ENCODE measurements at regions not wholly inside any gene's neighbourhood (a gene's known extent, or its start where the extent isn't known, plus 50 kb on each side); places are given as distances from the start of the nearest gene placed in this dataset.
"Not testable (repeated sequence)": the region's sequence is repeated elsewhere in the genome, so short reads cannot be mapped to it uniquely, and the experiment has no call there.

DNA sequence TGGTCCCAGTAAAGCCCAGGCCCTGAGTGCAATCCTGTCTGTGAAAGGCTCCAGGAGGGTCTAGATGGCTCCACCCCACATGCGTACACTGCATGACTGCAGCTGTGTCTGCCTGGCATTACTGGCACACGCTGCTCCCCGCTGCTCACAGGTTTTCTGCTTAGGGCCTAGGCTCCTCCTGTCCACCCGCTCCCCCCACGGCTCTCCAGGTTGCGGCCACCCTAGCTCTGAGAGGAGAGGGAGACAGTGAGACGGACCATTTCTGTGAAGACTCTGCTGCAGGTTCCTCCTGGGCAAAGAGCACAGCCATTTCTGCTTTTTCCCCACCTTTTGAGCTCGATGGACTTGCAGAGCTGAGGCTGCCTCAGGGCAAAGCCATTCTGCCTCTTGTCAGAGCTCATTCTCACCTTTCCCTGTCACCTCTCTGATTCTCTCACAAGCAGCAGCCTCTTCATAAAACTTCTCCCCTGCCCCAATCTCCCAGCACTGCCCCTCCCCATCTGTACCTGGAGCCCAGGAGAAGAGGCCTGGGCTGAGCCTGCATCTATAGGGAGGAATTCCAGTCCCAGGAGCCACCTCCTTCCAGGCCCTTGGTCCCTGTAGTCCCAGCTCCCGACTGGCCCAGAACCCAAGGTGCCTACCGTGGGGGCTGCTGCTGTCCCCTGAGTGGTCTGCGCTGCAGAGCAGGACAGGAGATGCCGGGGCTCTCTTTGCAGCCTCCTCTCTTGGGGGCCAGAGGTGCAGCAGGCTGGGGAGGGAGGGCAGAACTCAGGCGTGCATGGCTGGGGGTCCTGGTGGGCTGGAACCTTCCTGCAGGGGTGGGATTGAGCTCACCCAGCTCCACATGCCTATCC is 433.7 kb upstream of the B3GAT1 start:
- no peak for DNase-seq (ENCODE audit: low spot score)

DNA sequence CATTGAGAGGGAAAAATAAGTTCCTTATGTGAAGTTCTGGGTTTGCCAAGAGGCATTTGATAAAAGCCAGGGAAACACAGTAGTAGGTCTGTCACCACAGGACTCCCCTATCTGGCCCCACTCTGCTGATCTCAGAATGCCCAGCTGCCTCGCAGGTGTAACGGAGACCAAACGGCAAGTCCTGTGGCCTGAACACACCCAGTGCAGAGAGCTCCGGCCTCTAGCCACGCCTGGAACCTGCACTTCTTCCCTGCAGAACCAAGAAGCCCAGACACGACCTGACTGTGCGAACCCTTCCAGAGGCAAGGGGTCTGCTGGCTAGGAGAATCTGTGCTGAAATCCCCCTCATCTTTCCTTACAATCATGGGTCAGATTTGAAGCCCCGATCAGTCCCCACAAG is 432.8 kb upstream of the B3GAT1 start:
- DNase-seq (ENCODE audit: low spot score), result no peak

DNA sequence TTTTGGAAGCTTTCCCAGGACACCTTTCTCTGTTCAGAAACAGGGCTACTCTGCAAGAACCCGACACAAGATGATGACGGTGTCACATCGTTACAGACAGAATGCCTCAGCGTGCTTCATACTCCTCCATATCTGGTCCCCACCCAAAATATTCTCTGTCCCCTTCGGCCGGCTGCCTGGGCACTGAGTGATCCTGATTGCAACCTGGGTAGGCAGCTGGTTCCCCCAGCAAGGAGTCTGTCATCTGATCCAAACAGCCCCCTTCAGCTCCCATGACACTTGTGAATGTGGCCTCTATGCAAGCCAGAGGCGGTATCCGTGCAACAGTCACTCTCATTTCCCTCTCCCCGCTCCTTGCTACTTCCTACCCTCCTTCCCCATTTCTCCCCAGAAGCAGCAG is 431.7 kb upstream of the B3GAT1 start:
- no peak for DNase-seq (ENCODE audit: low spot score)

DNA sequence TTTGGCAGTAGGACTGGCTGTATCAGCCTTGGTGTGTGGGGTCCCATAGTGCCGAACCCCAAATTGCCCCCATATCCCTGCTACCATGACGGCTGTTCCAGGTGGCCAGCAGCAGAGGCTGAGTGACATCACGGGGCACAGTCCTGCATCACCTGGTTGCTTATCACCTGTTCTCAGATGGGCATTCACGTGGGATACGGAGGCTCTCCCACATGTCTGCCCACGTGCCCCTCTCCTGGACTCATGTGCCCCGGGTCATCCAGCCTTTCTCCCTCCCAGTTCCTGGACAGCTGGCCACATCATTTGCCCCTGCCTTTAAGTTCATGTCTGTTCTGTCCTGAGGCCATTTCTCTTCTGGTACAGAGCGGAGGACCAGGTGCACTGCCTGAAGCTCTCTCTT is 431.0 kb upstream of the B3GAT1 start:
- no peak for DNase-seq (ENCODE audit: low spot score)

DNA sequence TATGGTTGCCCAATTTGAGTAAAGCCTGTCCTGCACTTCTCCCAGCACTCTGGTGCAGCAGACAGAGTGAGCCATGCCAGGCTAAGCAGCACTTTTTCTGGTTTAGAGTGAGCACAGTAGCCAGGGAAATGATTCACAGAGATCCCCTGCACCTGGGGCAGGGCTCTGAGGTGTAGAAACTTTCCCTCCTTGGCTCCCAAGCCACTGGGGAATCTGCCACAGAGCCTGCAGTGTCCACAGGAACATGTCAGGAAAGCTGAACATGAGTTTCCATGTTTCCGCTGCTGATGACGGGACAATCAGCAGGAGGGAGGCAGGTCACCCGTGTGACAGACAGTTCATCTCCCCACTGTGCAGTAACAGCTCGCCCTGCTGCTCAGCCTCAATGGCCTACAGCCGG is 429.9 kb upstream of the B3GAT1 start:
- no peak for DNase-seq (ENCODE audit: low spot score)

DNA sequence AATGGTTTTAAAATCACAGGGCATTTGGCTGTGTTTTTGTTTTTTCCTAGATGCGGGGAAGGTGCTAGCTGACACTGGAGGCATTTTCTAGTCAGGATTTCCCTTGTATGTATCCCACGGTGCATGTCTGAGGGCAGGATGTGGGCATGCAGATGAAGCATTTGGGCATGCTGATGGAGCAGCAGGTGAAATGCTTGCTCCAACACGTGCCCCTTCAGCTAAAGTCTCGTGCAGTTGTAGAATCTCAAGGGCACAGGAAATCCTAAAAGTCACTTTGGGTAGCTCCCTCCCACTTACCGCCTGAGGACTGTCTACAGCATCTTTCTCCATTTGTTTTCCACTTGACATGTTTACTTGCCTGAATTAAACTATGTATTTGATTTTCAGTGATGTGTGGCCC is 429.4 kb upstream of the B3GAT1 start:
- DNase-seq (ENCODE audit: low spot score), result no peak

DNA sequence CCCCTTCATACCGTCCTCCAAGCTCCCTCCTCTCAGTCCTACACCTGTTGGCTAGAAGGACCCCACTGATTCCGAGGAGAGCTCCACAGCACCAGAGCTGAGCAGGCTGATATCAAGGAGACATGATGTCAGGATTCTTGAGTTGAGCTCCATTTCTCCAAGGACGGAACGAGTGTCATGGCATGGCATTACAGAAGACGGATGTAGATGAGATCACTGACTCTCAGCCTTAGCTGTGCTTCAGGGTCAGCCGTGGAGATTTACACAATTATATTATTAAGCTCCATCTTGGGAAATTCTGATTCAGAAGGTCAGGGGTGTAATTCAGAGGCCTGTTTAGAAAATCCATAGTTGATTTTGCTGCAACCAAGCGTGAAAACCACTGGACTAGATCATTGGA is 428.9 kb upstream of the B3GAT1 start:
- DNase-seq (ENCODE audit: low spot score), result no peak

DNA sequence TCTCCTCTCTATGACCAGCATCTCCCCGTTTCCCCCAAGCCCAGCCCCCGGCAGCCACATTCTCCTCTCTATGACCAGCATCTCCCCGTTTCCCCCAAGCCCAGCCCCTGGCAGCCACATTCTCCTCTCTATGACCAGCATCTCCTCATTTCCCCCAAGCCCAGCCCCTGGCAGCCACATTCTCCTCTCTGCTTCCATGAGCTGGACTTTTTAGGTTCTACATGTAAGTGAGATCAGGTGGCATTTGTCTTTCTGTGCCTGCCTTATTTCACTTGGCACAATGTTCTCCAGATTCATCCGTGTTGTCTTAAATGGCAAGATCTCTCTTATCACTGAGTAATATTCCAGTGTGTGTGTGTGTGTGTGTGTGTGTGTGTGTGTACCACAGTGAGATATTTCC is 428.1 kb upstream of the B3GAT1 start:
- DNase-seq (ENCODE audit: low spot score), result not testable (repeated sequence)

DNA sequence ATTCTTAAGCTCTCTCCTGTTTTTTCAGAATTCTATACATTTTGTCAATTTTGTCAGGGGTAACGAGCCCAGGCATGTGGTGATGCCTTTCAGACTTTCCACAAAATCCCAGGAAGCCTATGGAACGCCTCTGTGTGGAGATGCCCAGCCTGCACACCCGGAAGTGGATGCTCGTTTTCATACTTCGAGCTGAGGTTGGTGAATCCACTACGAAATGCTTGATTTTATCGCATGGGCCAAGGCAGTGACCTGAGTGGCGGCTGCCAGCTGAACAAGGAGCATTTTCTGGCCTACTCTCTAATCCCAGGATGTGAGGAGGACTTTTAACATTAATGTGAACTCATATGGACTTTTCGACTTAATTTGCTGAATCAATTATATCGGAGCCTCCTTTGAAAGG is 426.7 kb upstream of the B3GAT1 start:
- no peak for DNase-seq (ENCODE audit: low spot score)

DNA sequence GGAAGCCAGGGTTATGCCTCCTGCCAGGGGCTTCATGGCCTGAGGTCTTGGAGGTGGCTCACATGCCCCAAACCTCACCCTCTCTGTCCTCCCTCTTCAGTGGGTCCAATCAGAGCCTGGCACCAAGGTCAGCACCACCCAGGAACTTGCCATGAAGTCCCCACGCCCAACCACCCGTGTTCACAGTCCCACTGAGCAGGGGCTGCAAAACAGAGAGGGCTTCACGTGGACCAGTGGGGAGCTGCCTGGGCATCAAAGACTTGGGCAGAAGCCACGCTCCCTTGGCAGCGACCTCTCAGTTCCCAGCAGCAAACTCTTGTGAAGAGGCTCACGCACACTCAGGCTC is 425.8 kb upstream of the B3GAT1 start:
- DNase-seq (ENCODE audit: low spot score), result no peak

DNA sequence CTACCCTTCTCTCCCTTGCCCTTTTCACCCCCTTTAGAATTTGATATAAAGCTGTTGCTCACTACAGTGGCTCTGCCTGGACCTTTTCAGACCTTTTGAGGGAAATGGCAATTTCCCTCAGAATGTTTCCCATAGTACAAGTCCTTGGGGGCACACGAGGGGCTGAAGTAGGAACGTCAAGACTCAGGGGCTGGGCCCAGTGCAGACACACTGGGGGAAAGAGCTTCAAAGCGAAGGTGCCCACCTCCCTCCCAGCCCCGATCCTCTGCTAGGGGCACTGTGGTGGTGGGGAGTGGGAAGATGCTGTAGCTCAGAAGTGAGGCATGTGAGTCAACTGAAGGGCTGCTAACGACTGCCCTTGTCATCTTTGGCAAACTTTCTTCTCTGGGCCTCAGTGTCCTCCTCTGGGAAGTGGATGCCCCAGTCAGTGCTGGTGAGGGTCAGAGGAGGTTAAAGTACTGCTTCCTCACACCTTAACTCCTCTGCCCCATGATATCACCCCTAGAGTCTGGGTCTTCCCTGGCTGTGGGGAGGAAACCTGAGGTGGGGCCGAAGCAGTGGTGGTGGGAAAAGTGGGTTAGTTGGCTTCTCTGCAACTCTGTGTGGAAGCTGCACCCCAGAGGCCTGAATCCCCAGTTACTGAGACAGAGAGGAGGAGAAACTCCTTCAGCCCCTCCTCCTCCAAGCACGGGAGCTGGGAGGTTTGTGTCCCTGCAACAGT is 425.3 kb upstream of the B3GAT1 start:
- peak; percentile 48 for DNase-seq (ENCODE audit: low spot score)

DNA sequence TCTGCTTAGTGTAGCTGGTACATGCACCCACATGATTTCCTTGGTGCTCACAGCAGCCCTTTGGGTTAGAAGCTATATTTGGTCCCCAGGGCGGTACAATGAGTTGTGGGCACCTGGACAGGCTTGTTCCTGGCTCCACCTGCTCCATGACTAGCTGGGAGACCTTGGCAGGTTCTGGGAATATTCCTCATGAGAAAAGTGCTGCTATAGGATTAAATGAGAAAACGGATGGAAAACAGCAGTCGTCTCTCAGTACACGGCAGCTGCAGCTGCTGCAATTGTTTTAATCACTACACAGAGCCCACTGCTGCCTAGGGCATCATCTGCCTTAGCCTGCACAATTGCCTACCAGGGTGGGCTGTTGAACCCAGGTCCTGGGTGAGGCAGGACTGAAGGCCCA is 424.5 kb upstream of the B3GAT1 start:
- no peak for DNase-seq (ENCODE audit: low spot score)

DNA sequence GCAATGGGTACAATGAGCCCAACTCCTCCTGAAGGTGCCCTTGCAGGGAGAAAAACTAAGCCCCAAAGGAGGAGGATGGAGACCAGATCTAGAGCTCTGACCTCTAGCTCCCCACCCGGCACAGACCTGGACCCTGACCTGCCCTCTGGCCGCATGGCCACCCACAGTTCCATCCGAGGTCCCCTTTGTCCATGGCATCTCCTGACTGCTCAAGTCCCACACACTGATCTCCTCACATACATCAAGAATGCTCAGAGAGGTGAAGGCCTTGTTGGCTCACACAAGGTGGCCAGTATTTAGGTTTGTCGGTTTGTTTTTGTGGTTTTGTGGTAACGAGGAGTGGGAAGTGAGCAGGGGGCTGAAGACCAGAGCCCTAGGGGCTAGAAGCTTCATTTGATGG is 423.5 kb upstream of the B3GAT1 start:
- DNase-seq (ENCODE audit: low spot score), result no peak

DNA sequence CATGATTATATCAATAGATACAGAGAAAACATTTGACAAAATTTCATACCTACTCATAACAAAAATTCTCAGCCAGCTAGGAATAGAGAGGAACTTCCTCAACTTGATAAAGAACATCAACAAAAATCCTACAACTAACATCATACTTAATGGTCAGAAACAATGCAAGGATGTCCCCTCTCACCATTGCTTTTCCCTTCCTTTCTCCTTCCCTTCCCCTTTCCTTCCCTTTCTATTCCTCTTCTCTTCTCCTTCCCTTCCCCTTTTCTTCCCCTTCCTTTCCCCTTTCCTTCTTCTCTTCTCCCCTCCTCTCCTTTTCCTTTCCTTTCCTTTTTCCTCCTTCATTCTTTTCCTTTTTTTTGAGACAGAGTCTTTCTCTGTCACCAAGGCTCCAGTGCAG is 418.3 kb upstream of the B3GAT1 start:
- DNase-seq (ENCODE audit: low spot score), result no peak

DNA sequence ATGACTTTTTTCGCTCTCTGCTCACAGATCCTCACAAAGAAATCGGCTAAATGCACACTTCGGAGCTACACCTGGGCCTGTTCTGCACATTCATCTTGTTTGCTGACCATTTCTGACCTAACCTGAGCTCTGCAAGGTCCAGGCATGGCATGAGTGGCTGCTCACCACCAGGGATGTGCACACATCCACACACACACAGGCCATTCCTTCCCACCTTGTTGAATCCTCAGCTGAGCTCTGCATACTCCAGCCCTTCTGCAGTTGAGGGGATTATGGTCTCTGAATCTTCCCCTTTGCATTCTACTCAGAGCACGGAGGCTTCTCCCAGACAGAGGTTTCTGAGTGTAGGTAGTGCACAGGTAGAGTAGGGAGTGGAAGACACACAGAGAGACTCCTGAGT is 411.9 kb upstream of the B3GAT1 start:
- no peak for DNase-seq (ENCODE audit: low spot score)

DNA sequence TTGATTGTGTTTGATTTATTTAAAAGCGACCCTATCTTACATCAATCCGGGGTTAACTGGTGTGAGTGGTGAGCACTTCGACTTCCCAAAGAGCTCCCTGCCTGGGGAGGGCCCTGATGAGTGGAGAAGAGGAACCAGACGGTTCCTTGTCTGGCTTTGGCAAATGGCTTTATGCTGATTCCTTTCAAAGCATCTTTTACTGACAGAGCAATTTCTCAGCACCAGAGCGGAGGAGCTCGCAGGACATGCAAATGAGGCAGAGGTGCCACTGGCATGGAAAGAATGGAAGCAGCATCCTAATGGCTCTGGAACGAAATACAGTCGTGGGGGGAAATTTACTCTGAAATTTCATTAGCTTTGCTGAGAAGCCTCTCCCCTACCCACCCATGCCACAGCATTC is 410.9 kb upstream of the B3GAT1 start:
- DNase-seq (ENCODE audit: low spot score), result no peak

DNA sequence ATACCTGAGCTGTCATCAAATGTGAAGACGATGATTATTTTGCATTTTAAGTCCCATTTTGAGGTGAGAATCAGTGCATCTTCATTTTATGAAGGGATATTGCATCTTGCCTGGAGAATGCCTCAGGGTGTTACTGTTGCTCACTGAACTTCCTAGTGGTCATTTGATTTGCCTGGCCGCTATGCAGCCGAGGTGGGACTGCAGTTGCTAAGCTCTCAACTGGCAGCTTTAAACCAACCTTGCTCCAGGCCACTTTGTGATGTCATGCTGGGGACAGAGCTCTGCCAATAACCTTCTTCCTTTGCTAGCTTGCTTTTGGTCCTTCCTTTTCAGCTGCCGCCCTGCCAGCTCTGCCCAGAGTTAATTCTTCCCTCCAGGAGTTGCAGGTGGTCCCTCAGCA is 409.4 kb upstream of the B3GAT1 start:
- no peak for DNase-seq (ENCODE audit: low spot score)

DNA sequence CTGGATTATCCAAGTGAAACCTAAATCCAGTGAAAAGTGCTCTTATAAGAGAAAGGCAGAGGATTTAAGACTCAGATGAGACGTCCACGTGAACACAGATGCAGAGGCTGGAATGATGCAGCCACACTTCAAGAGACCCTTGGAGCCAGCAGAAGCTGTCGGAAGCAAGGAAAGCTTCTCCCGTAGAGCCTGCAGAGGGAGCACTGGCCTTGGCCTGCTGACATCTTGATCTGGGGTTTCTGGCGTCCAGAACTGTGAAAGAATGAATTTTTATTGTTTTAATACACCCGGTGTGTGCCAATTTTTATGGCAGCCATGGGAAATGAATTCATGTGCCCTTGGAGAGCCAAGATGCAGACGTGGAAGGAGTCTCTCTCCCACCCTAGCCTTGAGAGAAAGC is 407.0 kb upstream of the B3GAT1 start:
- DNase-seq (ENCODE audit: low spot score), result no peak

DNA sequence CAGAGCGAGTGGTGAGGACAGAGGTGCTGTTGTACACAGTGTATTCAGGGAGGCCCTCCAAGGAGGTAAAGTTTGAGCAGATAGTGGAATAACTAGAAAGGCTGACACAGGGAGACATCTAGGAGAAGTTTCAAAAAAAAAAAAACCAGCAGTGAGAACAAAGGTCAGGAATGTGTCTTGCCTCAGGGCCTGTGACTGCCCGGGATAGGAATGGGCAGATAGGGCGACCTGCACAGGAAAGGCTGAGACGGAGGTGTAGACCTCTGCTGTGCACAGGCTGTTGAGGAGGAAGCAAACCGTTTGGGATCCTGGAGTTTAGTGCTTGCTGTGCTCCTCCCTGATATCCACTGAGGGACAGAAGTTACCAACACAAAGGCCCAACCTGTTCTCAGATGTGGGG is 406.5 kb upstream of the B3GAT1 start:
- no peak for DNase-seq (ENCODE audit: low spot score)

DNA sequence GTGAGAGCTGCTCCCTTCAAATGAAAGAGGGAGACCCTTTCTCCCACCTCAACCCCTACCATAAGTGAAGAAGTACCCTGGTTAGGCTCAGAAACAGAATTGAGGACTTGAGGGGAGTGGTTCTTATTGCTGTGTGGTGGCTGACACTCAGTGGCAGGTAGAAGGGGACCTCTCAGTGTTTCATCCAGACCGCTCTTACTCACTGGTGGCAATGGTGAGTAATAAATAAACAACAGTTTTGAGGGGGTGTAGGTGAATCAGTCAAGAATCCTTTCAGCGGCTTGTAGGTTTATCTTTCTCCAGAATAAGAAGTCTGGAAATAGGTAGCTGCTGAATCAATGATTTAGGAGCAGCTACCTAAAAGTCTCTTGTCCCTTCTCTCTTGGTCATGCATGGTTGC is 403.4 kb upstream of the B3GAT1 start:
- no peak for DNase-seq (ENCODE audit: low spot score)

DNA sequence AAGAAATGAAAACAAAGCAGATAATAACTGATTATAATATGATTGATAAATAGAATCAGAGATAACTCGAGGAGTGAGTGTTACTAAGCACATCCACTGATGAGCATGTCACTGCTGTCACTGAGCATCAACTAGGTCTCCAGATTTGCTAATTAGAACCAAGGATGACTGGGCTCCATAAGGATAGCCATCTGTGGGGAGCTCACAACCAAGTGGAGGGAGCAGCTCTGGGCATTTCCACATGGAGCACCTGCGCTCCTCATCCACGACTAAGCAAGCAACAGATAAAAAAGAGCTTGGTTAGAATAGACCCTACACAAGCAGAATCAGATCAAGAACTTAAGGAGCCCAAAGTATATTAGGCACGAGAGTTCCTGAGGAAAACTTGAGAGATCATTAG is 396.0 kb upstream of the B3GAT1 start:
- DNase-seq (ENCODE audit: low spot score), result no peak

DNA sequence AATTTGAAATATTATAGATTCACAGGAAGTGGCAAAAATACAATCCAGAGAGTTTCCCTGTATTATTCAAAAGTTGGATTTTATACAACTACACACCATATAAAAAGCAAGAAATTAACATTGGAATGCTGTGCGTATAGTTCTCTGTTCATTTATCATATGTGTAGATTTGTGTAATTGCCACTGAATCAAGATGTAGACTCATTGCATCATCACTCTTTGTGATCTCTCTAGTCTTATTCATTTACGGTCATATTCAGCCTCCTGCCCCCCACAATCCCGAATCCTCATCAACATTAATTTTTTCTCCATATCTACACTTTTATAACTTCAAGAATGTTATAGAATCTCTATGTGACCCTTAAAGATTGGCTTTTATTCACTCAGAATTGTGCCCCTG is 390.6 kb upstream of the B3GAT1 start:
- no peak for DNase-seq (ENCODE audit: low spot score)

DNA sequence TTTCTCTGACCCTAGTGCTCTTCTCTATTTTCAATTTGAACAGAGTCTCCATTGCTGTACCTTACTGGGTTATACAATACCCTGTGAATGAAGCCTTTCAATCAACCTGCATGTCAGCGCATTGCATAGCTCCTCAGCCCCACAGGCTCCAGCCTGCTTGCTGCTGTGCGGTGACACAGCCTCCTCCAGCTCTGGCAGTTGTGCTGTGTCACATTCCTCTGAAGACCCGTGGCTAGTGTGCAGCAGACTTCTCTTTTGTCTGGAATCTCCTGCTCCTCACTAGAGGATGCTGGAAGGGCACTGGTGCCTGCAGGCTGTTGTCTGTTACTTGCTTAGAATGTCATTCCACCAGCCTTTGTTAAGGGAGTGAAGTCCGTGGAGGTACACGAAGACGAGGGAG is 390.1 kb upstream of the B3GAT1 start:
- DNase-seq (ENCODE audit: low spot score), result no peak

DNA sequence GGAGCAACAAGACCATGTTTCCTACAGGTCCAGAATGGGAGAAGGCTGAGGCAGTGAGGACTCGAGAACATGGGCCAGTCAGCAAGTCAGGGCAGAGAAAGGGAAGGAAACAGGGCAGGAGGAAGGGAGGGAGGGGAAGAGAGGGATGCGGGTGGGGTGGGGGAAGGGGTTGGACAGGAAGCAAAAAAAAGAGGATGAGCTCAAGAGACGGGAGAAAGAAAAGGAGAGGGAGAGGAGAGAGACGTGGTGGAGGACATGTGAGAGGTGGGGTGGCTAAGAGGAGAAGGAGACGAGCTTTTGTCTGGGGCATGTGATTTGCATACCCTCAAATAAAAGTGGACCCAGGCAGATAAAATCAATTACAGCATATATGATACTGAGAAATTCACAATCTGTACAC is 389.5 kb upstream of the B3GAT1 start:
- no peak for DNase-seq (ENCODE audit: low spot score)

Measured in GM03348 (cell line).